Stimulated activated naive CD8-positive, alpha-beta T cell treated with anti-CD3 and anti-CD28 coated beads, Interleukin-15, amount 100 ng/mL, for 72 hours (primary cell): ENCODE measurements at regions not wholly inside any gene's neighbourhood (a gene's known extent, or its start where the extent isn't known, plus 50 kb on each side); places are given as distances from the start of the nearest gene placed in this dataset.
"Not testable (repeated sequence)": the region's sequence is repeated elsewhere in the genome, so short reads cannot be mapped to it uniquely, and the experiment has no call there.

Source experiments
- ATAC-seq: fragments of 150-1000 bp; cut with Tn5 transposase; 2 replicates; pipeline ENCODE4 v1.10.0; 2021; ENCODE audit warnings: mild to moderate bottlenecking, moderate library complexity
- DNase-seq, 2 donors: peaks; one replicate each; pipeline ENCODE4 v3.0.0; 2021 to 2022
- H3K27ac Mint-ChIP-seq, 2 donors: one replicate each; pipeline ENCODE4 v1.8.0; 2022; ENCODE audit warnings: mild to moderate bottlenecking in 2 of 2, mixed read lengths in 2 of 2, moderate library complexity in 2 of 2
- H3K27me3 Mint-ChIP-seq: one replicate; pipeline ENCODE4 v1.8.0; 2022; ENCODE audit warnings: mixed read lengths
- H3K4me1 Mint-ChIP-seq: one replicate; pipeline ENCODE4 v1.8.0; 2022; ENCODE audit warnings: mild to moderate bottlenecking, mixed read lengths
- H3K4me3 Mint-ChIP-seq, 2 donors: one replicate each; pipeline ENCODE4 v1.8.0; 2022; ENCODE audit warnings: mild to moderate bottlenecking in 2 of 2, mixed read lengths in 2 of 2, moderate library complexity in 1 of 2
- H3K9me3 Mint-ChIP-seq, 2 donors: one replicate each; pipeline ENCODE4 v1.8.0; 2022; ENCODE audit warnings: mixed read lengths in 2 of 2

DNA sequence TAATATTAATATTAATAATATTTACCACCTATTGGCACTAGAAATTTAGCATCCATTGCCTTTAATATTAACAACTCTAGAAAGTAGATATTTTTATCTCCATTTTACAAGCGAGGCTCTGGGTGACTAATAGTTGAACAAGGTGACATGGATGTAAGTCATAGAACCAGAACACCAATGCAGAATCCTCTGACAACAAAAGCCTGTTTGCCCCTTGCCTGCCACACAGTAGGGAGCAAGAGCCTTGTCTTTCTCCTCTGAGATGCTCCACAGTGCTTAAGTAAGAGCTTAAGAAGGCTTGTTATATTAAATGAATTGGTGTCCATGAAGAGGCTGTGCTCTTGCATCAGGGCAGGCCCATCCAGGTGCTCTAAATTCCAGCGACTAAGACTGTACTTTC lies 51.2 kb upstream of the LBX1 start:
- H3K27ac Mint-ChIP-seq = no peak overlapping the region
- H3K9me3 Mint-ChIP-seq = no peaks in the 10 kb centered on the region
- peaks cover 20% of the 10 kb centered on the region for H3K4me1 Mint-ChIP-seq
- DNase-seq (no peak), ATAC-seq (no peak)
- no peak overlapping the region for H3K4me3 Mint-ChIP-seq
- H3K27me3 Mint-ChIP-seq = peaks cover 50% of the 10 kb centered on the region

- not testable (repeated sequence) for H3K9me3 Mint-ChIP-seq, DNase-seq, H3K27ac Mint-ChIP-seq, H3K4me3 Mint-ChIP-seq, ATAC-seq
- peaks cover 24% of the 10 kb centered on the region for H3K4me1 Mint-ChIP-seq
- H3K27me3 Mint-ChIP-seq = peaks cover 55% of the 10 kb centered on the region
Observed at GRCh38 chr10:101280921-101281320, 51.7 kb upstream of the LBX1 start.

DNA sequence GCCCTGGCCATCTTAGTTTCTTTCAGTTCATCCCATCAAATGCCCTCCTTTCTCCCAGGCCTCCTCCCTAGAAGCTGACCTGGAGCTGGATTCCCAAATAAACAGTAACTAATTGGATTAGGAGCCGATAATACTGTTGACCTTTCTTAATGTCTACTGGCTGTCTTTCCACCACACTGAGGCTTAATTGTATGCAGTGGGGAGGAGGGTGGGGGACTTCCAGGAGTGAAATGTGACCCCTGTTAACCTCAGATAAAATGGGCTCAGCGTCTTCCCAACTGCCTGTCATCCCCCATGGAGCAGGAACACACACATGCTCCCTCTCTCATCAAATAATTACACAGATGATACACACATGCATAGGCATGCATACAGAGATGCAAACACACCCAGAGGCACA lies 53.7 kb upstream of the LBX1 start:
- Mint-ChIP-seq H3K4me3 (no peak overlapping the region), H3K27me3 (peaks cover 75% of the 10 kb centered on the region), H3K9me3 (no peaks in the 10 kb centered on the region), H3K4me1 (peaks cover 31% of the 10 kb centered on the region), H3K27ac (no peak overlapping the region)
- DNase-seq = no peak
- ATAC-seq = no peak

GRCh38 chr10:101283762-101284100 lies 54.5 kb upstream of the LBX1 start:
- H3K27ac Mint-ChIP-seq = no peak overlapping the region
- H3K4me1 Mint-ChIP-seq = peaks cover 31% of the 10 kb centered on the region
- ATAC-seq = no peak
- H3K9me3 Mint-ChIP-seq = no peaks in the 10 kb centered on the region
- peak overlapping the region in 1 of 2 donors; percentile 64 for H3K4me3 Mint-ChIP-seq
- H3K27me3 Mint-ChIP-seq = peaks cover 82% of the 10 kb centered on the region
- no peak for DNase-seq

DNA sequence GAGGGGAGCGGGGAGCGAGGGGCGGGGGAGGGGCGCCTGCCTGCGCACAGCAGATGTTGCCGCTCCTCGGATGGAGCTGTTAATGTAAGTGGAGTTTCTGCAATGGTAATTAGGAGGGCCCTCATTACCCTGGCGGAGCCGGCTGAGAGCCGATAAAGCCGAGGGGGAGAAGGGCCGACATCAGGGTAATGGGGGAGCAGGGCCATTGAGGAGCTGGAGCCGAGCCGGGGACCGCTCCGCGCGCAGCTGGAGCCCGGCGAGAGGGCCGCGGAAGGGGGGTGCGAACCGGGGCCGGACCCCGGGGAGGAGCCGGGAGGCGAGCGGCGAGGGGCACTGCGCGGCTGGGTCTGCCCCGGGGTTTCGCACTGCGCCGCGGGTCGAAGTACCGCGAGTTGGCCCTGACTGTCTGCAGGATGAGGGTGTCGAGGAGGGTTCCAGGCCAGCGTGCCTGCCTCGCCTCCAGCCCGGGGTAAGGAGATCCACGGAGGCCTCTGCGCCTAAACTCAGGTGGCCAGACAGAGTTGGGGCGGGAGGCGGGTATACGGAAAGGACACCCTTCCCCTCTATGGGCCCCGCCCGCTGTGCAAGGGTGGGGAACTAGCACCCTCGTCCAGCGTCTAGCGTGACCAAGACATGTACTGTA lies 55.0 kb upstream of the LBX1 start:
- Mint-ChIP-seq H3K27ac (no peak overlapping the region), H3K27me3 (peaks cover 87% of the 10 kb centered on the region), H3K9me3 (no peaks in the 10 kb centered on the region), H3K4me1 (peaks cover 31% of the 10 kb centered on the region), H3K4me3 (peak overlapping the region; percentile 20 to 64)
- ATAC-seq (peak; percentile 50), DNase-seq (no peak)

DNA sequence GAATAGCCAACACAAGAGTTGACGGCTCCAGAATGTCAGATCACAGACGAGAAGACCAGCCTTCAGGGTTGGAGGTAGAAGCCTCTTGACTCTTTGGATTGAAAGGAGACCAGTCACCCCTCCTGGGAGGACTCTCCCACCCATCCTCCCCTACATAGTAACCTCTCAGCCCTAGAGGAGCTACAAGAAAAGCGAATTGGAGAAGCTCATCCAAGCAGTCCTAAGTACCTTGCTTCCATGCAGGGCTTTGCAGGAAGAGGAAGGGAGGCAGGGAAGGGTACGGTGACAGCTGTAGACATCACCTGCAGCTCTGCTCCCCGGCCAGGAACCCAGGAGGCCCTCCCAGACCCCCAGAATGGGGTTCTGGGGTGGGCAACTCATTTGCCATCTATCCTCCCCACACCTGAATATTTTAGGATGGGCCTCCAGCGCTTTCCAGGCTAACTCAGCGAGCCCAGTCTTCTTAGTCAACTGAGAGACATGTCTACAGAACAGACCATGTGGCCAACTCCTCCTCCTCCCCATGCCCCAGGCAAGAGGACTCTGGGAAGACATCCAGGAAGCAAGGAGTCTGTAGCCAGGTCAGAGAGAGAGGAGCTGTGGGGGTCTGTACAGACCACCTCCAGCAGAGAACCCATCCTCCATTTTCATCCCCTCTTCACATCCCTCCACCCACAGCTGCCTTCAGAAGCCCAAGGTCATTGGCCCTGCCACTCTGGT lies 55.6 kb upstream of the LBX1 start:
- H3K4me3 Mint-ChIP-seq = no peak overlapping the region
- DNase-seq = no peak
- peaks cover 31% of the 10 kb centered on the region for H3K4me1 Mint-ChIP-seq
- no peak overlapping the region for H3K27ac Mint-ChIP-seq
- H3K27me3 Mint-ChIP-seq = peaks cover 93% of the 10 kb centered on the region
- H3K9me3 Mint-ChIP-seq = no peaks in the 10 kb centered on the region
- ATAC-seq = no peak

DNA sequence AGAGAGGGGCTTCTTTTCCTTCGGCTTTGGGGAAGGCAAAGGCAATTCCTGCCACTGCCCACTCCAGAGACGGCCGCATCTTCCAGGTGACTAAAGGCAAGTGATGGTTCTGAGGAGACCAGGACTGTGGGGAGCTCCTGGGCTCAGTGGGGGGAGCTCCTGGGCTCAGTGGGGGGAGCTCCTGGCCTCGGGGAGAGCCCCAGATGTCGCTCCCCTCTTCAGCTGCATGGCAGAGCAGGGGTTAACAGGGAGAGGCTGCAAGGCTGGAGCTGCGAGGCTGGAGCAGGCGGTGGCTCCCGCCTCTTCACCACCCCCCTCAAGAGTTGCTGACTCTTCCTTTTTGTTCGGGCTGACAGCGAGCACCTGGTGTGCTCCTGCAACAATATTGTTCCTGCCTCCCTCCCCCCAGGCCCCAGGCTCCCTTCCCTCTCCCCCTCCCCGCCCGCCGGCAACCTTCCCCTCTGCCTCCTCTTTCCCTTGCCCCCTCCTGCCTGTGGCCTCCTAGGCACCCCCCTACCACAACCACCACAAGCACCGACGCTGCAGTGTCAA lies 56.3 kb upstream of the LBX1 start:
- Mint-ChIP-seq H3K9me3 (no peaks in the 10 kb centered on the region), H3K4me1 (peaks cover 31% of the 10 kb centered on the region), H3K27me3 (peaks cover 99% of the 10 kb centered on the region), H3K27ac (no peak overlapping the region), H3K4me3 (no peak overlapping the region)
- ATAC-seq (no peak), DNase-seq (no peak)

- no peak overlapping the region for H3K27ac Mint-ChIP-seq
- no peak for DNase-seq
- no peak for ATAC-seq
- peaks cover 99% of the 10 kb centered on the region for H3K27me3 Mint-ChIP-seq
- no peaks in the 10 kb centered on the region for H3K9me3 Mint-ChIP-seq
- no peak overlapping the region for H3K4me3 Mint-ChIP-seq
- peaks cover 40% of the 10 kb centered on the region for H3K4me1 Mint-ChIP-seq
Observed at GRCh38 chr10:101286248-101287046, 57.2 kb upstream of the LBX1 start.

DNA sequence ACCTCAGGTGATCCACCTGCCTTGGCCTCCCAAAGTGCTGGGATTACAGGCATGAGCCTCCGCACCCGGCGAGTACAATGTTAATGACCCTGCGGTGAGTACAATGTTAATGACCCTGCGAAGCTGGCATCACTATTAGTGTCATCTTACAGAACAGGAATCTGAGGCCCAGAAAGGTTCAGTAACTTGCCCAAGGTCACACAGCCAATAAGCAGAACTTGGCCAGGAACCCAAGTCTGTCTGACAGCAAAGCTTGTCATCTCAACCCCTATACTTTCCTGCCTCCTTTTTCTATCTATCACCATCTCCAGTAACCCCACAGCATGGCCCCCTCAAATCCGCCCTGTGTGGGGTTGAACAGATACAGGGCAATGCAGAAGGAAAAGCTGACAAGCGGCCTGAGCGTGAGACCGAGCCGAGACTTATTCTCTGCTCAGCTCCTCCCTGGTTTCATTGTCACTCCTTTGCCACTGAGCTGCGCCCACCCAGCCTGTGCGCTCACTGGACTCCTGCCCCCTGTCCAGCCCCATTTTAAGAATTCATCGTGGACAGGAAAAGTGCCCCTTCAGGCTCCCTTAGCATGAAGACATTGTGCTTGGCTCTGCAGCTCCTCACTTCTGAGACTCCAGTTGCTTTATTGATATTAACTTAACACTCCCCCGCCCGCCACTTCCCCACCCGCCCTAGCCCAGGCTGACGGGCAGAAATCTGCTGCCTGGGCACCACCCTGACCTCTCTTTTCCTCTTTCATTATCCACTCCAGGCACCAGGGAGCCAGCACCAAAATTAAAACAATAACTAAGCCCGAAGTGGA lies 58.1 kb upstream of the LBX1 start:
- DNase-seq = no peak
- Mint-ChIP-seq H3K27me3 (peaks cover 96% of the 10 kb centered on the region), H3K4me3 (peak overlapping the region in 1 of 2 donors; percentile 17), H3K9me3 (no peaks in the 10 kb centered on the region), H3K4me1 (peaks cover 46% of the 10 kb centered on the region), H3K27ac (no peak overlapping the region)
- ATAC-seq = no peak

DNA sequence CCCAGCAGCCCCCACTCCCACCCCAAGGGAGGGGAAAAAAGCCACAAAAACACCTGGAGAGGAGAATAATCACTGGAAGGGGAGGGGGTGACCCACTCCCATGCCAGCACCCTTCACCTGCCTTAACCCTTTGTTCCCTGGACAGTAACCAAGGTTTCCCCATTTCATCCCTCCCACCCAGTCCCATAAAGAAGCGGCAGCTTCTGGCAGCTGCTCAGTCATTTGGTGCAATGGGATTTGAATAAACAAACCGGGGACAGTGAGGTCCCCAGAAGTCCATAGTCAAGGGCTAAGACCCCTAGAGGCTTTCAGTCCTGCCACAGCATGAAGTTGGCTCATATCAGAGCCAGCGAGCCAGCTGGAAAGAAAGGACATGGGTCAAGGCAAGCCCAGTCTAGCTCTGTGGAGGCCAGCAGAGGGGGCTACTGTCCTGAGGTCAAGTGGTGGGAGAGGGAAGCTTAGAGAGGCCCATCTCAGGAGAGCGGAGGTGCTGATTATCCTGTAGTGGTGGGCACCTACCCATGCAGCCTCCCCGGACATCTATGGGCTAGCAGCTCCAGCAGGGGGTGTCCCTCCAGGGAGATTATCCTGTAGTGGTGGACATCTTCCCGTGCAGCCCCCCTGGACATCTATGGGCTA lies 58.9 kb upstream of the LBX1 start:
- H3K27me3 Mint-ChIP-seq = peaks cover 96% of the 10 kb centered on the region
- no peak overlapping the region for H3K4me3 Mint-ChIP-seq
- ATAC-seq = no peak
- no peaks in the 10 kb centered on the region for H3K9me3 Mint-ChIP-seq
- no peak overlapping the region for H3K27ac Mint-ChIP-seq
- DNase-seq = no peak
- peaks cover 53% of the 10 kb centered on the region for H3K4me1 Mint-ChIP-seq

DNA sequence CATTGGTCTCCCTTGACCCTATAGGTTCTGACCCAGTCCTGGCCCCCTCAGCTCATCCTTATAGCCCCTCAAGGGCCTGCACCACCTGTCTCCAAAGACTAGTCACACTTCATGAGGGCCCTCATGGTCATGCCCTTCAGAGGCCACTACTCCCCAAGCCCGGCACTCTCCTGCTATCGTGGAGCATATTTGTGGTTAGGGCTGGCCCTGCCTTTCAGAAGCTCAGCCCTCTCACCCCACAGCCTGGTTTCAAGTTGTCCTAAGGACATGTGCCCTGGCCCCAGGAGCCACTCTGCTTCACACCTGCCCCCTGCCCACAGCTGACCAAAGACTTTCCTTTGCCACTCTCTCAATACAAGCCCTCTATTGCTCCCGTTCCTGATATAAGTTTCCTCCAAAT lies 60.3 kb upstream of the LBX1 start:
- ATAC-seq = no peak
- H3K4me1 Mint-ChIP-seq = peaks cover 43% of the 10 kb centered on the region
- no peak for DNase-seq
- H3K4me3 Mint-ChIP-seq = no peak overlapping the region
- peaks cover 96% of the 10 kb centered on the region for H3K27me3 Mint-ChIP-seq
- no peak overlapping the region for H3K27ac Mint-ChIP-seq
- H3K9me3 Mint-ChIP-seq = no peaks in the 10 kb centered on the region

- Mint-ChIP-seq H3K27me3 (peaks cover 96% of the 10 kb centered on the region), H3K4me3 (no peak overlapping the region), H3K4me1 (peaks cover 34% of the 10 kb centered on the region), H3K27ac (no peak overlapping the region), H3K9me3 (no peaks in the 10 kb centered on the region)
- ATAC-seq (no peak), DNase-seq (no peak)
Observed at GRCh38 chr10:101290431-101290830, 61.2 kb upstream of the LBX1 start.

GRCh38 chr10:101290881-101291280 lies 61.6 kb upstream of the LBX1 start:
- Mint-ChIP-seq H3K9me3 (no peaks in the 10 kb centered on the region), H3K27me3 (peaks cover 96% of the 10 kb centered on the region), H3K4me3 (peak overlapping the region in 1 of 2 donors; percentile 95), H3K4me1 (peaks cover 30% of the 10 kb centered on the region), H3K27ac (peak overlapping the region in 1 of 2 donors; percentile 60)
- no peak for DNase-seq
- ATAC-seq = no peak

- peak; percentile 74 for ATAC-seq
- peak; percentile 48 to 49 for DNase-seq
- peak overlapping the region; percentile 86 to 95 for H3K4me3 Mint-ChIP-seq
- peak overlapping the region in 1 of 2 donors; percentile 19 for H3K27ac Mint-ChIP-seq
- H3K4me1 Mint-ChIP-seq = peaks cover 27% of the 10 kb centered on the region
- H3K9me3 Mint-ChIP-seq = no peaks in the 10 kb centered on the region
- peaks cover 94% of the 10 kb centered on the region for H3K27me3 Mint-ChIP-seq
Observed at GRCh38 chr10:101291331-101292193, 62.3 kb upstream of the LBX1 start.
